Mammary epithelial cell (primary cell): ENCODE measurements at regions not wholly inside any gene's neighbourhood (a gene's known extent, or its start where the extent isn't known, plus 50 kb on each side); places are given as distances from the start of the nearest gene placed in this dataset.

Experiments
- EZH2 ChIP-seq: IDR thresholded peaks from 2 replicates; pipeline ENCODE4 v1.6.1; 2012; ENCODE audit warnings: low read length, inconsistent platforms, borderline replicate concordance
- TF ChIP-seq, protein P1 (sequence below), 2 donors: IDR thresholded peaks in 1 of 2; conservative IDR thresholded peaks in 1 of 2; 2 replicates each; pipeline ENCODE4 v1.5.1; 2011 to 2012; ENCODE audit warnings: inconsistent platforms in 2 of 2, low read length in 2 of 2, mild to moderate bottlenecking in 2 of 2, control low read depth in 1 of 2, low read depth in 1 of 2; ENCODE audit not compliant: insufficient read depth in 1 of 2; ENCODE audit errors: extremely low read depth in 1 of 2

DNA sequence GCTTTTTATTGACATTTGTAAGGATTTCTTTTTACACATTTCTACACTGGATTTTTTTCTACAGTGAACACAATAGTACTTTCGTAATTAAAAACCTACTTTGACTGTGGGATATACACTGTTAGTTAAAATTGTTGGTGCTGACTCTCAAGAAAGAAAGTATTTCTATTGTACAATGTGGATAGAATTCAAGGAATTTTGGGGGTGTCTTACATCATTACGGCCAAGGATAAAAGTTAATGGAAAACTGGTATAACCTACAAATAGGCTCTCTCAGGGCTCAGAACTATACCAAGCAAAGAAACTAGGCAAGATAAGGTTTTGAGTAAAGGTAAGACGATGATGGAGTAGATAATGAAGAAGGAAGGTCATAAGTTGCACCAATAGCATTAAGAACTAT lies 198.4 kb upstream of the PARD3B start:
- TF ChIP-seq, protein P1, sequence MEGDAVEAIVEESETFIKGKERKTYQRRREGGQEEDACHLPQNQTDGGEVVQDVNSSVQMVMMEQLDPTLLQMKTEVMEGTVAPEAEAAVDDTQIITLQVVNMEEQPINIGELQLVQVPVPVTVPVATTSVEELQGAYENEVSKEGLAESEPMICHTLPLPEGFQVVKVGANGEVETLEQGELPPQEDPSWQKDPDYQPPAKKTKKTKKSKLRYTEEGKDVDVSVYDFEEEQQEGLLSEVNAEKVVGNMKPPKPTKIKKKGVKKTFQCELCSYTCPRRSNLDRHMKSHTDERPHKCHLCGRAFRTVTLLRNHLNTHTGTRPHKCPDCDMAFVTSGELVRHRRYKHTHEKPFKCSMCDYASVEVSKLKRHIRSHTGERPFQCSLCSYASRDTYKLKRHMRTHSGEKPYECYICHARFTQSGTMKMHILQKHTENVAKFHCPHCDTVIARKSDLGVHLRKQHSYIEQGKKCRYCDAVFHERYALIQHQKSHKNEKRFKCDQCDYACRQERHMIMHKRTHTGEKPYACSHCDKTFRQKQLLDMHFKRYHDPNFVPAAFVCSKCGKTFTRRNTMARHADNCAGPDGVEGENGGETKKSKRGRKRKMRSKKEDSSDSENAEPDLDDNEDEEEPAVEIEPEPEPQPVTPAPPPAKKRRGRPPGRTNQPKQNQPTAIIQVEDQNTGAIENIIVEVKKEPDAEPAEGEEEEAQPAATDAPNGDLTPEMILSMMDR (conservative IDR thresholded peaks at IDR 0.05 in 1 of 2, IDR thresholded peaks at IDR 0.05 in 1 of 2; ENCODE audit: extremely low read depth in 1 of 2, insufficient read depth in 1 of 2, low read depth in 1 of 2, low read length in 2 of 2) = no peak
- no peak for TF ChIP-seq EZH2
